Middle frontal gyrus (tissue), 1 donor: ENCODE measurements at regions not wholly inside any gene's neighbourhood (a gene's known extent, or its start where the extent isn't known, plus 50 kb on each side); places are given as distances from the start of the nearest gene placed in this dataset.

Experiments used
- DNase-seq: peaks from one replicate; pipeline ENCODE4 v3.0.0-alpha.2; 2015; ENCODE audit warnings: low spot score; ENCODE audit errors: extremely low spot score

DNA sequence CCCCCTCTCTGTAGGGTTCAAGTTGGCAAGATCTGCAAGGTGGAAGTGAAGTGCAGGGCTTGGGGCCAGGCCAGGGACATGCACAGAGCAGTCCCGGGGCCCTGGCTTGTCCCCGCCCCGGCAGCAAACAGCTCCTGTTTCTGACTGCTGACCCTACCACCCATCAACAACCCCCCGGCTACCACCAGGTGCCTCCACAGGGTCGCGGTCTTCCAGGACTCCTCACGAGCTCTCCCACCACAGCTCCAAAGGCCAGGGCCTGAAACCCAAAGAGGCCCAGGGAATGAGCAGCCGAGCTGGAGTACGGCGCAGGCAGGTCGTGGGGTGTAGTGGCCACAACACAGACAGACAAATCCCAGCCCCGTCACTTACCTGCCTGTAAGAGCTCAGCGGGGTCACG, 121.3 kb upstream of the SMAD3 start:
- DNase-seq, result no peak

DNA sequence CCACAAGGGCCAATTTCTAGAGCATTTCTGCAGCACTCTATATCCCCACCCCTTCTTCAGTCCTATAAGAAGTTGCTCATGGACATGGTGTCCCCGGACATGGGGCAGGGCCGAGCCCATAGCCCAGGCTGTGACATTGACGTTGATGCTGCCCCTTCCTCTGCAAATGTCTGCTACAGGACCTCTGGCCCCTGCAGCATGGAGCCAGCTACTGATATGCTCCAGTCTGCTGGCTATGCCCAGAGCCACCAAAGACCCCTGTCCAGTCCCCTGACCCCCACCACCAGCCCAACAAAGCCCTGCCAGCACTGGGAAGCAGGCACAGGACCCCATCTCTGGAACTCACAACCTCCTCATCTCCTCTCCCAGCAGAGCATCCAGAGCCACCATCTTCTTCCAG, 120.1 kb upstream of the SMAD3 start:
- no peak for DNase-seq

DNA sequence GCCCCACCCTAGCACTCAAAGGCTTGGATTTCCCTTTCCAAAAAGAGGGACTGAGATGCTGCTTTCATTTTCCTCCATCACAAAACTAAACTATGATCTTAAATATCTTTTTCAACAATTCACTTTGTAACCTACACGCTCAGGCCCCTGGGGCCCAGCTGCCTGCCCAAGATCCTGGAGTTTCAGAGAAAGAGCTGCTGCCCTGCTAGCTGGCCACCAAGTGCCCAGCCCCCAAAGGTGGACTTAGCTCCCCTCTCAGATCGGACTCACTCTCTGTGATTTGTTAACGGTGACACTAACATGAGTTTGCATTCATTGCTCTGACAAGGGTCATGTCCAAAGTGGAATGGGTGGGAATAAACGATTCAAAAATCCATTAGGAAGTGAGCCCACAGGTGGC, 119.6 kb upstream of the SMAD3 start:
- no peak for DNase-seq

DNA sequence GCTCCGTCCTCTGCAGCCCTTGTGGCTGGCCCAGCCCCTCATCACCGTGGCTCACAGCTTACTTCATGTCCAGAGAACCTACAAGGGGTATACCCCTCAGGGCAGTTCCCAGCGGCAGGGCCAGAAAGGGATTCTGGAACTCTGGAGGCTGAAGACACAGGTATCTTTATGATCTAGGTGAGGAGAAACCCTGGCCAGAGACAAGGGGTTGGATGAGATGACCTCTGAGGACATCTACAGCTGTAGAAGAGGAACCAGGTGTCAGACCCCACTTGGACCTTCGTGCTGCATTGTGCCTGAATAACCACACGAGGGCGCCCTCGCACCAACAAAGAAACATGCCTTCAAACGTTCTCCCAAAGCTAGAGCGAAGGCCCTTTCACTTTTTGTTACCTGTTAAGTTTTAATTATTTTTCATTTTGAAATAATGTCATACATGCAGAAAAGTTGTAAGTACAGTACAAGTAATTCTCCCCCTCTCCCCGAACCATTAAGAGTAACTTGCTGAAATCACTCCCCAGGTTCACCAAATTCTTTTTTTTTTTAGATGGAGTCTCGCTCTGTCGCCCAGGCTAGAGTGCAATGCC, 118.7 kb upstream of the SMAD3 start:
- DNase-seq, result peak; percentile 20

DNA sequence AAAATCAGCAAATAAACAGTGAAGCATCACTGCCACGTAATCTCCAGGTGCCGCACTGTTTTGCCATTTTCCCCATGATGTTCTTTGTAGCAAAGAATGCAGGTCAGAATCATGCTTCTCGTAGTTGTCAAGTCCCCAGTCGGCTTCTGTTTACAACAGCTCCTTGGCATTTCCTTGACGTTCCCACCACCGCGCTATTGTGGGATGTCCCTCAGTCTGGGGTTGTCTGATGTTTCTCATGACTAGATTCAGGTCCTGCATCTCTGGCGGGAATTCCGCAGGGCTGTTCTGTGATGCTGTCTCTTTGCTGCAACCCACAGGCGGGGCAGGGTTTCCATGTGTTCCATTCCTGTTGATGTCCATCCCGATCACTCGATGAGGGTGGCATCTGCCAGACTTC, 117.9 kb upstream of the SMAD3 start:
- no peak for DNase-seq

DNA sequence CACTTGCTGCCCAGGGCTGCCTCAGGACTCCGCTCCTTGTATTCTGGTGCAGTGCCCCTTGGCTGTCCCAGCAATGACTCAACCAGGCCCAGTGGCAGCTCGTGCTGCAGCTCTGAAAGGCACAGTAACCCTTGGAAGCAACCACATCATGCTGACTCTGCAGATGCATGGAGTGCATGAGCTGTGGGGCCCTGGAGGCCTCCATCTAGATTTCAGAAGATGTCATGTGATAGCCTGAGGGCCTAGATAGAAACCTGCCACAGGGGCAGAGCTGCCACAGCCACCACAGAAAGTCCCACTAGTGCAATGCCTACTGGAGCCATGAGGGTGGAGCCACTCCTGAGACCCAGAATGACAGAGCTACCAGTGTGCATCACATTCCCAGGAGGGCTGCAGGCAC, 117.1 kb upstream of the SMAD3 start:
- DNase-seq, result no peak

DNA sequence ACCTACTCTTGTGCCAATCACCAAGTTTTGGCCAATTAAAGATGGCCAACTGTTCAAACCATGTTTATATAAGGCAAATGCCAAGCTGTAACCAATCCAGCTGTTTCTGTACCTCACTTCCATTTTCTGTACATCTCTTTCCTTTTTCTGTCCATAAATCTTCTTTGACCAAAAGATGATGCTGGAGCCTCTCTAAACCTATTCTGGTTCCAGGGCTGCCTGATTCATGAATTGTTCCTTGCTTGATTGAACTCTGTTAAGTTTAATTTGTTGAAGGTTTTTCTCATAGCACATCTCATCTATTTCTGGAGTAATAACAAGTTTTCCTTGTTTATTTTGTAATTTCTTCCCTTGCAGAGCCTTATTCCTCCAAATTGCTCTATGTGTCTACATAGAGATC, 115.3 kb upstream of the SMAD3 start:
- no peak for DNase-seq

DNA sequence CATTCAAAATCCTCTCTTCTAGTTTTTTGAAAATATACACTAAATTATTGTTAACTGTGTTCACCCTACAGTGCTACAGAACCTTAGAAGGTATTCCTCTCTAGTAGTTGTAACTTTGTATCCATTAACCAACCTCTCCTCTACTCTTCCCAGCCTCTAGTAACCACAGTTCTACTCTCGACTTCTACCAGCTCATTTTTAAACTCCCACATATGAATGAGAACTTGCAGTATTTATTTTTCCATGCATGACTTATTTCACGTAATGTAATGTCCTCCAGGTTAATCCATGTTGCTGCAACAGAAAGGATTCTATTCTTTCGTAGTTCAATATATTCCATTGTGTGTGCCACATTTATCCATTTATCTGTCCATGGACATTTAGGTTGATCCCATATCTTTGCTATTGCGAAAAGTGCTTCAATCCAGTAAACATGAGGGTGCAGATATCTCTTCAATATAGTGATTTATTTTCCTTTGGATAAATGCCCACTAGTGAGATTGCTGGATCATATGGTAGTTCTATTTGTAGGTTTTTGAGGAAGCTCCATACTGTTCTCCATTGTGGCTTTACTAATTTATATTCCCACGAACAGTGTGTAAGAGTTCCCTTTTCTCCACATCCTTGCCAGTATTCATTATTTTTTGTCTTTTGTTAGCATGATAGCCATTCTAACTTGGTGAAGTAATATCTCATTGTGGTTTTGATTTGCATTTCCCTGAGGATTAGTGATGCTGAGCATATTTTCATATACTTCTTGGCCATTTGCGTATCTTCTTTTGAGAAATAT, 113.7 kb upstream of the SMAD3 start:
- no peak for DNase-seq

DNA sequence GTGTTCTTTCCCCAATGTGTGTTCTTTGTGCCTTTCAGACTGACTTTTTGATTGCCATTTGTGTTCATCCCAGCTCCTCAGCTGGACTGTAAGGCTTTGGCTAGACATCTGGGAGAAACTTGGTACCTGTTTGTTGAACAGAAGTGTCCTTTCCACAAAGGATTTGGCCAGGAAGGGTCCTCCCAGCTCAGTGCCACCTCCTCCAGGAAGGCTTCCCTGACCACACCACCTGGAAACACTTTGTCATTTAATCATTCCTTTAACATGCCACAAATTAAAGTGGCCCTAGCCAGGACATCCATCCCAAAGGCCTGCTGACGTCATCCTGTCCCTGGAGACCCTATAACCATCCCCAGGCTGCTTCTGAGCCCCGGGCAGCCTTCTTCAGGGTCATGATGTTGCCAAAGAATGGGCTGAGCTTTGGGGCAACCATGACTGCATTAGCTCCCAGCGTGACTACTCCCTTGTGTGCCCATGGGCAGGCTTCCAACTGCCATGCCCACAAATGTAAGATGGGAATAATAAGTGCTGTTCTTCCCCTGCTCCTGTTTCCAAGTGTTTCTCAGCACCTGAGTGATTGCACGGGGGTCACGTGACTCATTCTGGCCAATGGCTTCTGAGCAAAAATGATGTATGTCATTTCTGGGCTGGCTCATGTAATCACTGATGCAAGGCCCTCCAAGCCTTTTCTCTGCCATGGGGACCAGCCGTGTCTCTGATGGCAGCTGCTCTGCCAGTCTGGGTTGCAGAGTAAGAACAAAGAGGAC, 112.5 kb upstream of the SMAD3 start:
- DNase-seq, result no peak

DNA sequence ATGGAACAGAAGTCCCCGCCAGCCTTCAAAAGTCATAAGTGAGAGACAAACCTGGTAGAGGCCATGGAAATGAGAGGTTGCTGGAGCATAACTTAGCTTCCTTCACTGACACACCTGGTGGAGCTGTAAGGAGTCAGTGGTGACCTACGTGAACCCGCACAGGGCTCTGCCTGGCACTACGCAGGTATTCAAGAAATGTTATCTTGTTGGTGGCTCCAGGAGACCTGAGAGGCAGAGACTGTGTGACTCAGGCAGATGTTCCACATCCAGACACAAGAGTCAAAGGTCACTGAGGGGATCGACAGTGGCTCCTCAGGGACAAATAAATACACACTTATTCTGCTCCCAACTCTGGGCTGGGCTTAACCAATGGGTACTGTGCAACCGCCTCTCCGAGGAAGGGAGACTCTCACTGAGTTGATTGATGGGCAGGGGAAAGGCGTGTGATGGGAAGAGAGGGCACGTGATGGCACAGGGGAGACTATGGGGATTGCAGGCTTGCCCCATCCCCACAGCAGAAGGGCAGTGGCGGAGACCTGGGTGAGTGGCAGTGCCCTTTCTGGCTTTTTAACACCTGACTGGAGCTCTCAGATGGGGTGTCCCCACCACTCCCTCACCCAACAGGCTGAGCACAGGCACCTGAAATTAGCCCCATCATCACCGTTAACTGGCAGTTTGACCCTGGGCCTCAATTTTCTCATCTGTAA, 111.7 kb upstream of the SMAD3 start:
- no peak for DNase-seq

DNA sequence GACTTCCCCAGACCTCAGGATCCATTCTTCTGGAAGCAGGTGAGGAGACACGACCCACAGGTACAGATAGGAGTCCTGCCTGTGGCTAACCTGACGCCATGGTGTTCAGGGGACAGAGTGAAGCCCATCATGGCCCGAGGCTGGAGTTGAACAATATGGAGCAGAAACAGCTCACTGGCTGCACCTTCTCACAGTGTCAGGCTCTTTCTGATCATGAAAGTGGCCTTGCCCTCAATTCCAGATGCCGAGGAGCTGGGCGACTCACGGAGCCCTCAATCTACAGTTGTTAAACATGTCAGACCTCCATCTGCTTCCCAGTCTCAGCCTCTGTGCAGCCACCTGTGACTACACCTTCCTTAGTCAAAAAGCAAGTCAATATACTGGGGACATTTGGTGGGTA, 110.8 kb upstream of the SMAD3 start:
- DNase-seq, result no peak

DNA sequence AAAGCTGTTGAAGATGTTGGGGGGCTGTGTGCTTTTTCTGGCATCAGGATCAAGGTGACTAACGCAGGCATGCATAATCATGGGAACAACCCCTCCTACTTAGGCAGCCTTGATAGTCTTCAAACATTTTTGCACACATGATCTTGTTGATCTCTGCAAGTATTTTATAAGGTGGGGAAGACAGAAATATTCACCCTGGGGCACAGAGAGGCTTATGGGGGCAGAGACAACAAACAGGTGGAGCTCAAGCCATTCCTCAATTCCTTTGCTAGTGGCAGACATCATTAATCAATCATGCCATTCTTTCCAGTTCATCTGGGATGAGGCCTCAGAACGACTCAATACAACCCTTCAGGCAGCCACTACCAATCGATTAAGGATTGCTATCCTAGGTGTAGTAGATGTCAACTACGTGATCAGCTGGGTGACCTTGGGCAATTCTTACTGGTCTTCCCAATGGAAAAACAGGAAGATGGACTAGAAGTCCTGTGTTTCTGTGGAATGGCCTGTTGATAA, 110.3 kb upstream of the SMAD3 start:
- DNase-seq, result no peak

DNA sequence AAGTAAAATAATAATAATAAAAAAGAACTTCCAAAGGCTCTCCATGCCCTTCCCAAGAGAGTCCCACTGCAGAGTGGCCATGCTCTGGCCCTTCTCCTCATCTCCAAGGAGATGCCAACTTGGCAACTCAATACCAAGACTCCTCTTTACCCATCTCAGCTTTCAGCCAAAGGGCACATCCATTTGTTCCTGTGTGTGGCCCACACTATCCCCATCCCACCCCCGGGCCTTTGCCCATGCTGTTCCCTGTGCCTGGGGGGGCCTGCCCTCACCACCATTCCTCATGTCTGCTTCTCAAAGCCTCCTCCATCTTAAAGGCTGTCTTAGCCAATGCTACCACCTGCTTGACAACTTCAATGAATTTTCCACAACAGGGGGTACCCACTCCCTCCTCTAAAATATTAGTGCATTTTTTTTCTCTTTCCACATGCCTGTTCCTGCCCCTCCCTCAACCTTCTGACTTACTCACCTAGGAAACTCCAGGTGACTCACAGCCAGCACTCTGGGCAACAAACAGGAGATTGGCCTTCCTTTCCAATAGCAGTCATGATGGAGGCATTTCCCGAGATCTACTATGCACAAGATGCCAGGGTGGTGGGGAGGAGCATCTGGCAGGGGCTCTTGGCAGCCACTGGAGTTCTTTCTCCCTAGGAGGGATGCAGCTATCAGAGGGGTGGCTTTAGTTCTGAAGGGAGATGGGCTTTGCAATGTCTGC, 109.4 kb upstream of the SMAD3 start:
- no peak for DNase-seq

DNA sequence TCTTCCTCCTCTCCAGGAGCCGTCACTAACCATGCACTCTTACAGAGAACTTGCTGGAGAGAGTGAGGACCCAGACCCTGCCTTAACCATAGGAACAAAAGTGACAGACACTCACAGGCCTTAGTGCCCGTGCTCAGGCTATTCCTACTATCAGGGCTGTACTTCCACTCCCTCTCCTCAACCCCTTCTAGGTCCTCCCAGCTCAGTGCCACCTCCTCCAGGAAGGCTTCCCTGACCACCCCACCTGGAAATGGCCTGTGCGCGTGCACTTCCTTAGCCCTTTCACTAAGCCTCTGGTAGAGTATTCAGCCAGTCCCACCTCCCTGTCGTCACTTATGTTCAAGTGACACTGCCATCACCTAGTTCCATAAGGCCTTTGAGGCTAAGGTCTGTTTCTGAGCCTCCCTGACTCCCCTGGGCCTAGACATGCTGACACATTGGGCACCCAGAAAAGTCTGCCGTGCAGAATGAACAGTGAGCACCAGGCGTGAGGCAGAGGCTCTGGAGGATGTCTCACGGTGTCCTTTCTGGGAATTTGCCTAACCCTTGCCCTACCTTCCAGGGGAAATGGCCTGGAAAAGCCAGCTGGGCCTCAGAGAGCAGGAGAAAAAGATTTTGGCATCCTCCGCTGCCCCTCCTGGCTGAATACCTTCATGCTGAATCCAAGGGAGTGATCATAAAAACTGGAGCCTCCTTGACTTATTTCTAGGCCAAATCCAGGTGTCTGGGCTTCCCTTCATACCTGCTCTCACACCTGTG, 108.6 kb upstream of the SMAD3 start:
- DNase-seq, result no peak

DNA sequence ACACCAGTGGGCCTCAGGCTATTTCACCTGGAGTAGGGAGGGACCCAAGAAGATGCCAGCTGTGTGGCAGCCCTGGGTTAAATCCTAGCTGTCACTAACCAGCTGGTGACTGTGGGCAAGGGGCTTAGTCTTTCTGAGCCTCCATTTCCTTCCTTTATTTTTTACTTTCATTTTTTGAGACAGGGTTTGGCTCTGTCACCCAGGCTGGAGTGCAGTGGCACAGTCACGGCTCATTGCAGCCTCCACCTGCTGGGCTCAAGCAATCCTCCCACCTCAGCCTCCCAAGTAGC, 108.0 kb upstream of the SMAD3 start:
- no peak for DNase-seq

DNA sequence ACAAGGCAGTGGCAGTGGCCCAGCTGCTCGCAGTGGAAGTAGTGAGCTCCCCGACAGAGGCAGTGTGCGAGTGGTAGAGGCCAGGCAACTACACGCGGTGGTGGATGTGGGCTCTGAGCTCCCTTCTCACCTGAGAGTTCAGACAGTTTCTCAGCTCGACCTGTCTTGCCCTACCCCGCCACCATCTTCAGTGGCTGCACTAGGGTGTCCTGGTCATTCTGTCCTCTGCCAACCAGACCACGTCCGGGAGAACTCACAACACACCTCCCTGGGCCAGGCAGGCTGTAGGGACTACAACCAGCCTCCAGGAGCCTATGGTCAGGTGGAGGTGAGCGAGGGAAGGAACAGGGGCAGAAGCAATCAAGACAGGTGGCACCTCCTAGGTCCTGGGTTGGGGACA, 106.3 kb upstream of the SMAD3 start:
- no peak for DNase-seq

DNA sequence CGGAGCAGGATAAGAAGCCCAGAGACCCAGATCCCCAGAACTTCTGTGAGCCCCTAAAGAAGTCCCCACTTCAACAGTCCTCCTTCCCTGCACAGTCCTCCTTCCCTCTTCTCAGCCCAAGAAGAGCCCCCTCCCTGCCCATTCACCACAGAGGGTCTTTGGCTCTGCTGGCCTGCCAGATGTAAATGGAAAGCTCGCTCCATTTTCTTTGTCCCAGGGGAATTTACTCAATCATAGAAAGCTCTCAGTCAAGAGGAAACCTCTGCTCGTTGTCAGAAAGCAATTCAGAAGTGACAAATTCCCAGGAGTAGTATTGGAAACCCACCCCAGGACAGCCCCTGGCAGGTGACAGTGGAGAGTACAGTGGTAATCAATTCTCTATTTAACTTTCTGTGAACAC, 105.5 kb upstream of the SMAD3 start:
- DNase-seq, result no peak

DNA sequence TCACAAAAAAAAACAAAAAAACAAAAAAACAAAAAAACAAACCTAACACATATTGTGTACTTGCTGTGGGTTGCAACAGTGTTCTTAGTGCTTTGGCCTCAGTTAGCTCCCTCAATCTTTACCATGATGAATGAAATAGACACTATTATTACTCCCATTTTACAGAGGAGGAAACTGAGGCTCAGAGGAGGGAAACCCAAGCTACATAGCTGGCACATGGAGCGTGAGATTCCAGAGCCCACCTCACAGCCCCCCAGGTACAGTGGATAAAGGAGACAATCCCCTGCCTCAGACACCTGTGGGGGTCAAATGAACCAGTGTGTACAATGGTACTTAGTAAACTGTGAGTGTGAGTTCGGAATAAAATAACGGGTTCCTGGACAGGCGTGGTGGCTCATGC, 104.9 kb upstream of the SMAD3 start:
- no peak for DNase-seq

DNA sequence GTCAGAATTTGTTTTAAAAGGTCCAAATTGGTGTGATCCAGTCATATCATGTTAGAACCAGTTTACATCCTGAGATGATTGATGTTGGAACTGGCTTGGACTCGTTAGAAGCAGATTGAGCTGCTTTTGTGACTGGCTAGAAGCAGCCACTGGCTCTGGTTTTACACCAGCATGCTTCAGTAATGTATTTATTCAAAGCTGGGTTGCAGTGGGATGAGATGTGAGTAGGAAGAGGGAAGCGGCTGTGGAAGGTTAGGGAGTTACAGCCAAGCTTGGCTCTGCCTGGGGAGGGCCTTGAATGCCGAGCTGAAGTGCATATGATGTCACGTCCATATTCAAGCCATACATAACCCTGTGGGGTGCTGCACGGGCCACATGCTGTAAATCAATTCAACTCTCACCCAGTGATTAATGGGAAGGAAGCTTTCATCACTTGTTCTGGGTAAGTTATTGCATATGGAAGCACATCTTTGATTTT, 104.0 kb upstream of the SMAD3 start:
- DNase-seq, result no peak

DNA sequence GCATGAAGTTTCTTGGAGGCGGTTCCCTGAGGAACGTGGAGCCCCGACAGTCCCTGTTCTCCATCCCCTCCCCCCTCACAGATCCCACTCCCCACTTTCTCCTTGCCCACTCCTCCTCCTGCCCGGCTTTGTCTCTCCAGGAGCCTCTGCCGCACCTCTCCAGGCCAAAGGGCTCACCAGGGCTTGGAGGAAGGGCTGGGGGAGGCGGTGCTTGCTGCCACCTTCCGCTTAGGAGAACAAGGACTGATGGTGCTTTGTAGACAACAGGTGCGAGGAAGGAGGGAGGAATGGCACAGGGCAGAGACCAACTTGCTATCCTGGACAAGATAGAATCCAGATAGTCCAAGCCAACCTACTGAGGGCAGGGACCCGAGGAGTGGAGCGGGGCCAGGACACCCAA, 103.5 kb upstream of the SMAD3 start:
- no peak for DNase-seq

DNA sequence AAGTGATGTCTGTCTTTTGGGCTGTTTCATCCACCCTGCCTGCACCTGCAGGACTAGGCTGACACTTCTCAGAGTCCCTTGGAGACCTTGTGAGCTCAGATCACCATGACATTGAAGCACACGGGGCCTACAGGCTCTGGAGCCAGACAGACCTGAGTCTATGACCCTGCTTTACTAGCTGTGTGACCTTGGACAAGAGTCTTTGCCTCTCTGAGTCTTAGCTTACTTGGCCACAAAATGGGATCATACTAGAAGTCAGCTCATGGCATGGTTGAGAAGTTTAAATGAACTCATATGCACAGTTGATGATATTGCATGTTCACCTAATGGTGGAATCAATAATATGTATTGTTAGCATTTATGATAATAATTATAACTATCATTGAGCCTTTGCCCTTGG, 102.9 kb upstream of the SMAD3 start:
- no peak for DNase-seq
